K562 (cell line): ENCODE measurements at regions not wholly inside any gene's neighbourhood (a gene's known extent, or its start where the extent isn't known, plus 50 kb on each side); places are given as distances from the start of the nearest gene placed in this dataset.

Experiments used
- ATAC-seq: fragments of 200-7000 bp; cut with Tn5 transposase; 3 replicates; pipeline ENCODE4 v1.9.1; 2020; ENCODE audit warnings: moderate library complexity
- BruUV-seq: library from RNA; stranded (reverse); fragments of 400-500 nt; replicated peaks from 2 replicates; lab custom pipeline; 2021; lab: Mats Ljungman, UMichigan
- CTCF ChIA-PET: fragments of 300-600 bp; formaldehyde crosslinking; extraction: SDS; loops from one replicate; lab custom pipeline; 2021; ENCODE audit warnings: low intra/inter-chr PET ratio; lab: Yijun Ruan, JAX
- POLR2A ChIA-PET: fragments of 300-600, 350-650 bp; sonication (Branson Sonifier 250); formaldehyde crosslinking; extraction: SDS; loops from one replicate; lab custom pipeline; 2021; ENCODE audit warnings: antibody characterized with exemption, inconsistent platforms; lab: Yijun Ruan, JAX
- DNase-seq, 4 experiments: peaks; one replicate each; pipeline versions ENCODE4 v3.0.0 to v3.0.0-alpha.2; 2011 to 2018; ENCODE audit warnings: low spot score in 3 of 4, mixed read lengths in 3 of 4; ENCODE audit errors: extremely low read depth in 1 of 4
- FAIRE-seq: peaks from 2 replicates; lab custom pipeline; 2011; peaks lifted over from hg19 to GRCh38; lab: Jason Lieb, UNC
- H2AFZ ChIP-seq: 2 replicates; pipeline ENCODE4 v1.6.0; 2011; ENCODE audit warnings: low read depth, low read length, control low read depth, inconsistent platforms
- H3K27ac ChIP-seq: fragments of 200-600 bp; 3 replicates; pipeline ENCODE4 v1.8.0; 2011; ENCODE audit warnings: low read depth, mild to moderate bottlenecking, control low read depth, inconsistent platforms, low read length, moderate library complexity, mixed read lengths; ENCODE audit errors: extremely low read depth
- H3K27me3 ChIP-seq, 2 experiments: fragments of 300-600 bp in 1 of 2; 2 replicates in 1 of 2; 3 replicates in 1 of 2; pipeline versions ENCODE4 v1.6.0 to v1.8.0; 2011; ENCODE audit warnings: inconsistent platforms in 2 of 2, low read length in 2 of 2, mild to moderate bottlenecking in 1 of 2, mixed read lengths in 1 of 2, moderate library complexity in 1 of 2; ENCODE audit not compliant: control insufficient read depth in 2 of 2, insufficient read depth in 2 of 2
- H3K36me3 ChIP-seq: fragments of 300-600 bp; 3 replicates; pipeline ENCODE4 v1.8.0; 2011; ENCODE audit warnings: mild to moderate bottlenecking, low read length, inconsistent platforms; ENCODE audit not compliant: control insufficient read depth, insufficient read depth
- H3K4me1 ChIP-seq, 2 experiments: fragments of 200-600 bp in 1 of 2; replicated peaks in 1 of 2; 2 replicates in 1 of 2; 3 replicates in 1 of 2; pipeline versions ENCODE4 v1.5.1 to v1.8.0; 2011; ENCODE audit warnings: inconsistent platforms in 2 of 2, low read length in 2 of 2, mild to moderate bottlenecking in 1 of 2, mixed read lengths in 1 of 2, moderate library complexity in 1 of 2; ENCODE audit not compliant: control insufficient read depth in 2 of 2, insufficient read depth in 2 of 2
- H3K4me2 ChIP-seq: 2 replicates; pipeline ENCODE4 v1.6.1; 2011; ENCODE audit warnings: low read length, control low read depth, inconsistent platforms, mixed read lengths; ENCODE audit not compliant: insufficient read depth
- H3K4me3 ChIP-seq: fragments of 200-600 bp; sonication (generic), shearing (Covaris generic); 2 replicates; pipeline ENCODE4 v1.5.1; 2016; ENCODE audit warnings: control low read depth, inconsistent platforms
- H3K79me2 ChIP-seq: fragments of 200-600 bp; 3 replicates; pipeline ENCODE4 v1.8.0; 2011; ENCODE audit warnings: low read length, inconsistent platforms; ENCODE audit not compliant: control insufficient read depth, insufficient read depth
- H3K9ac ChIP-seq, 2 experiments: 2 replicates each; pipeline versions ENCODE4 v1.6.0 to v1.6.1; 2011; ENCODE audit warnings: low read depth in 2 of 2, low read length in 2 of 2, control low read depth in 1 of 2, inconsistent platforms in 1 of 2, mild to moderate bottlenecking in 1 of 2, mixed read lengths in 1 of 2; ENCODE audit not compliant: insufficient read depth in 1 of 2
- H3K9me1 ChIP-seq: one replicate; pipeline ENCODE4 v1.6.0; 2011; ENCODE audit warnings: inconsistent platforms, mild to moderate bottlenecking, low read length, moderate library complexity; ENCODE audit not compliant: control insufficient read depth, insufficient read depth
- H3K9me3 ChIP-seq: replicated peaks from 2 replicates; pipeline ENCODE4 v1.5.1; 2011; ENCODE audit warnings: low read depth, low read length, inconsistent platforms; ENCODE audit not compliant: control insufficient read depth, insufficient read depth
- H4K20me1 ChIP-seq: replicated peaks from 2 replicates; pipeline ENCODE4 v1.6.1; 2011; ENCODE audit warnings: low read length, inconsistent platforms, mixed read lengths; ENCODE audit not compliant: control insufficient read depth, insufficient read depth
- ATF1 ChIP-seq, 2 experiments: fragments of 450-650 bp in 1 of 2; IDR thresholded peaks; 2 replicates each; pipeline ENCODE4 v1.6.1; 2016; ENCODE audit warnings: missing compliant biosample characterization in 1 of 2, missing genetic modification characterization in 1 of 2
- CBX3 ChIP-seq, 2 experiments: IDR thresholded peaks; 1 replicate in 1 of 2; 2 replicates in 1 of 2; pipeline ENCODE4 v1.6.1; 2012; ENCODE audit warnings: inconsistent platforms in 2 of 2, low read length in 2 of 2, borderline replicate concordance in 1 of 2, control low read depth in 1 of 2
- CBX5 ChIP-seq: IDR thresholded peaks from 2 replicates; pipeline ENCODE4 v1.6.1; 2014; ENCODE audit warnings: low read depth, borderline replicate concordance
- CHD2 ChIP-seq: IDR thresholded peaks from 2 replicates; pipeline ENCODE4 v1.6.1; 2011; ENCODE audit warnings: low read depth, low read length
- E2F3 ChIP-seq: fragments of 250-450 bp; sonication (Bioruptor Pico); IDR thresholded peaks from 2 replicates; pipeline ENCODE4 v1.4.0; 2020; ENCODE audit warnings: mild to moderate bottlenecking
- ID3 ChIP-seq, 2 experiments: fragments of 250-450 bp in 1 of 2; fragments of 450-650 bp in 1 of 2; sonication (Bioruptor Pico) in 1 of 2; IDR thresholded peaks; 2 replicates each; pipeline versions ENCODE4 v1.6.1 to v1.8.0; 2016 to 2021; ENCODE audit warnings: mild to moderate bottlenecking in 2 of 2, moderate library complexity in 2 of 2, missing compliant biosample characterization in 1 of 2, missing genetic modification characterization in 1 of 2
- MTF1 ChIP-seq: fragments of 250-450 bp; sonication (Bioruptor Pico); IDR thresholded peaks from 2 replicates; pipeline ENCODE4 v1.9.0; 2021; ENCODE audit warnings: moderate library complexity, mild to moderate bottlenecking, inconsistent platforms, borderline replicate concordance
- SMC3 ChIP-seq: conservative IDR thresholded peaks from 2 replicates; pipeline ENCODE4 v1.6.1; 2011; ENCODE audit warnings: low read depth, low read length, improper control_type of control experiment; ENCODE audit not compliant: insufficient read depth
- SNIP1 ChIP-seq: fragments of 450-650 bp; IDR thresholded peaks from 2 replicates; pipeline ENCODE4 v1.7.1; 2017; ENCODE audit warnings: low read depth, mild to moderate bottlenecking
- ZNF23 ChIP-seq: fragments of 250-450 bp; sonication (Bioruptor Pico); IDR thresholded peaks from 2 replicates; pipeline ENCODE4 v1.4.0; 2020; ENCODE audit warnings: mild to moderate bottlenecking
- ZNF280A ChIP-seq: fragments of 450-650 bp; IDR thresholded peaks from 2 replicates; pipeline ENCODE4 v1.6.1; 2018; ENCODE audit warnings: mild to moderate bottlenecking, low read depth; ENCODE audit not compliant: partially characterized antibody
- ZNF507 ChIP-seq: conservative IDR thresholded peaks from 2 replicates; pipeline ENCODE4 v1.6.1; 2017; ENCODE audit warnings: missing genetic modification characterization, missing compliant biosample characterization
- ZNF57 ChIP-seq: fragments of 450-650 bp; formaldehyde crosslinking; IDR thresholded peaks from 2 replicates; pipeline ENCODE4 v1.4.0; 2020; ENCODE audit warnings: mild to moderate bottlenecking, moderate library complexity
- ZNF696 ChIP-seq: fragments of 250-450 bp; sonication (Bioruptor Pico); conservative IDR thresholded peaks from 2 replicates; pipeline ENCODE4 v1.4.0; 2020; ENCODE audit warnings: mild to moderate bottlenecking, moderate library complexity
- WGBS: fragments of 100-300 bp; shearing (Covaris generic); methylation state at CpG from one replicate; pipeline ENCODE4 v1.1.6; 2016; ENCODE audit warnings: low coverage, mixed read lengths; ENCODE audit not compliant: insufficient coverage; ENCODE audit errors: missing lambda C conversion rate; 5-methylcytosine and 5-hydroxymethylcytosine counted together
- in situ Hi-C: fragments of 300-500 bp; cut with MboI; formaldehyde crosslinking; loops from 4 replicates; pipeline ENCODE4 v1.15.0; 2018; ENCODE audit warnings: inconsistent platforms, mixed read lengths
- intact Hi-C: fragments of 100-400 bp; cut with micrococcal nuclease; formaldehyde crosslinking; loops from 2 replicates; pipeline ENCODE4 v1.14.2; 2022

GRCh38 chr7:12833829-12834228 lies 146.4 kb downstream of the ARL4A start:
- no TSS peak for BruUV-seq
- H3K9ac ChIP-seq, result no peak overlapping the region
- H3K4me3 ChIP-seq, result no peak overlapping the region
- intact Hi-C loops (no loop called here), in situ Hi-C loops (no loop called here)
- ChIA-PET POLR2A (no interaction called here), CTCF (no interaction called here)
- no peaks in the 10 kb centered on the region for H3K79me2 ChIP-seq
- no peak overlapping the region for H3K27ac ChIP-seq
- peaks cover 0 to 2% of the 10 kb centered on the region in 2 experiments; a peak in 1 of 5 replicates for H3K4me1 ChIP-seq
- H3K9me3 ChIP-seq, result peaks cover 15% of the 10 kb centered on the region
- no peaks in the 10 kb centered on the region for H3K27me3 ChIP-seq
- WGBS, result 88% methylated on average over 2 of the region's 2 CpGs
- TF ChIP-seq CHD2 (no peak), E2F3 (CRISPR knock-in tag) (no peak), SNIP1 (no peak), ZNF696 (no peak), ZNF23 (CRISPR knock-in tag) (no peak), SMC3 (no peak), ZNF57 (CRISPR knock-in tag) (no peak), CBX5 (0 out of 2 replicates have a peak, but pooled peaks have one; percentile 61), ZNF280A (peak; percentile 20), MTF1 (CRISPR knock-in tag) (no peak), CBX3 (IDR thresholded peaks at IDR 0.05; ENCODE audit: borderline replicate concordance in 1 of 2, low read length in 2 of 2) (peak in 1 of 2 experiments; percentile 74; a peak in 1 of 3 replicates), ATF1 (CRISPR knock-in tag; IDR thresholded peaks at IDR 0.05) (no peak), ATF1 (tag; IDR thresholded peaks at IDR 0.05) (no peak), ID3 (CRISPR knock-in tag; IDR thresholded peaks at IDR 0.05) (no peak), ID3 (tag; IDR thresholded peaks at IDR 0.05) (no peak), ZNF507 (no peak)
- TF ChIP-seq, all 486 proteins: peak for 3
- H4K20me1 ChIP-seq, result no peaks in the 10 kb centered on the region
- DNase-seq, result no peak
- no peaks in the 10 kb centered on the region for H3K36me3 ChIP-seq
- FAIRE-seq, result no peak
- H2AFZ ChIP-seq, result no peak overlapping the region
- no peak overlapping the region for H3K4me2 ChIP-seq
- H3K9me1 ChIP-seq, result no peaks in the 10 kb centered on the region
- no peak for ATAC-seq
